DND-41 (cell line): ENCODE measurements at regions not wholly inside any gene's neighbourhood (a gene's known extent, or its start where the extent isn't known, plus 50 kb on each side); places are given as distances from the start of the nearest gene placed in this dataset.

ENCODE experiments used
- ATAC-seq: fragments of 200-7000 bp; cut with Tn5 transposase; 3 replicates; pipeline ENCODE4 v1.9.1; 2021; ENCODE audit warnings: low read depth; ENCODE audit not compliant: insufficient read depth
- DNase-seq: peaks from one replicate; pipeline ENCODE4 v3.0.0-alpha.2; 2020
- H2AFZ ChIP-seq: 2 replicates; pipeline ENCODE4 v1.6.0; 2012; ENCODE audit warnings: low read depth, low read length
- H3K27ac ChIP-seq: 2 replicates; pipeline ENCODE4 v1.5.1; 2012; ENCODE audit warnings: low read length, inconsistent platforms
- H3K27me3 ChIP-seq: fragments of 200-600 bp; sonication (generic); 2 replicates; pipeline ENCODE4 v1.6.0; 2012; ENCODE audit warnings: low read length, mild to moderate bottlenecking, inconsistent platforms; ENCODE audit not compliant: insufficient read depth, poor library complexity
- H3K36me3 ChIP-seq: 2 replicates; pipeline ENCODE4 v1.5.1; 2012; ENCODE audit warnings: low read length, inconsistent platforms; ENCODE audit not compliant: insufficient read depth
- H3K4me1 ChIP-seq: 2 replicates; pipeline ENCODE4 v1.5.1; 2012; ENCODE audit warnings: mild to moderate bottlenecking, low read length; ENCODE audit not compliant: insufficient read depth
- H3K4me2 ChIP-seq: 2 replicates; pipeline ENCODE4 v1.6.0; 2012; ENCODE audit warnings: mild to moderate bottlenecking, moderate library complexity, low read length, inconsistent platforms; ENCODE audit not compliant: insufficient read depth
- H3K4me3 ChIP-seq, 2 experiments: fragments of 200-600 bp in 1 of 2; shearing (Covaris generic) in 1 of 2; 2 replicates each; pipeline ENCODE4 v1.5.1; 2012 to 2016; ENCODE audit warnings: inconsistent platforms in 2 of 2, low read length in 2 of 2, mild to moderate bottlenecking in 2 of 2, low read depth in 1 of 2, moderate library complexity in 1 of 2
- H3K79me2 ChIP-seq: 2 replicates; pipeline ENCODE4 v1.6.0; 2012; ENCODE audit warnings: low read length, inconsistent platforms; ENCODE audit not compliant: insufficient read depth
- H3K9ac ChIP-seq: 2 replicates; pipeline ENCODE4 v1.6.0; 2012; ENCODE audit warnings: low read depth, mild to moderate bottlenecking, inconsistent platforms, low read length, moderate library complexity
- H3K9me3 ChIP-seq: 2 replicates; pipeline ENCODE4 v1.5.1; 2012; ENCODE audit warnings: low read length, moderate library complexity, mild to moderate bottlenecking, inconsistent platforms; ENCODE audit not compliant: insufficient read depth, severe bottlenecking
- H4K20me1 ChIP-seq: 2 replicates; pipeline ENCODE4 v1.6.0; 2012; ENCODE audit warnings: low read length; ENCODE audit not compliant: insufficient read depth
- EZH2 ChIP-seq: IDR thresholded peaks from 3 replicates; pipeline ENCODE4 v1.6.1; 2012; ENCODE audit warnings: borderline replicate concordance, low read depth, mild to moderate bottlenecking, moderate library complexity, low read length, inconsistent platforms; ENCODE audit not compliant: severe bottlenecking
- TF ChIP-seq, protein P1 (sequence below): IDR thresholded peaks from 2 replicates; pipeline ENCODE4 v1.5.1; 2012; ENCODE audit warnings: borderline replicate concordance, low read length, moderate library complexity, mild to moderate bottlenecking; ENCODE audit not compliant: poor library complexity, severe bottlenecking; ENCODE audit errors: extremely low read depth

DNA sequence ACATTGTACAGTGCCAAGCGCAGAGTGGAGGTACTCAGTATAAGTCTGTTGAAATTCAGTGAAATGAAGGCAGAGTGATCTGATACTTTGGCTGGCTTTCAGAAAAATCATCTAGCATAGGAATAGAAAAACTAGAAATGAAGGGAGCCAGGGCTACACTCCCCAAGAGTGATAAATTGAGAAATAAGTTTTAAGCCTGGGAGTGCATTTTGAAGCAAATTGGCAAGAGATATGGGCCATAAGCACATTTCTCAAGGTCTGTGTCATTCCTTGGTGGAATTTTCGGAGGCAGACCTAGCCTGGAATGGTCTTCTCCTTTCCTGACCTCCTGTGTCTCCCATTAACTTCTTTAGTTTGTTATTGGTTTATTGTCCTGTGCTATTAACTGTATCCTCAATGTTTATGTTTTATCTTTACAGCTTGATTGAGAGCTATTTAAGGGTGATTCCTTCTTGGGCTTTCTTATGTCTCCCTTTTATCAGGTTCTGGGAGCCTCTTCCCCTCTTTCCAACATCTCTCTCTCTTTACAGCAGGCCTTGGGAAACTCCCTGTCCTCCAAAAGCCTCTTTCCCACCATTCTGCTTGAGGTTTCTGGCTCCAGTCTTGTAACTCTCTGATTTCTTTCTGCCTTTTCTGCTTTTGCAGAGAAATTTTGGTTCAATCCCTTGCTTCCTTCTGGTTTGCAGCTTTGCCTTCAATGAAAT lies 649.5 kb downstream of the SLC4A3 start:
- H3K27ac ChIP-seq = no peak overlapping the region
- H3K36me3 ChIP-seq = no peaks in the 10 kb centered on the region
- H3K4me2 ChIP-seq = no peak overlapping the region
- H3K79me2 ChIP-seq = no peaks in the 10 kb centered on the region
- H3K9me3 ChIP-seq = no peaks in the 10 kb centered on the region
- DNase-seq = no peak
- H3K9ac ChIP-seq = no peak overlapping the region
- H3K4me1 ChIP-seq = no peaks in the 10 kb centered on the region
- H2AFZ ChIP-seq = no peak overlapping the region
- no peak overlapping the region for H3K4me3 ChIP-seq
- no peaks in the 10 kb centered on the region for H4K20me1 ChIP-seq
- H3K27me3 ChIP-seq = no peaks in the 10 kb centered on the region
- TF ChIP-seq, protein P1, sequence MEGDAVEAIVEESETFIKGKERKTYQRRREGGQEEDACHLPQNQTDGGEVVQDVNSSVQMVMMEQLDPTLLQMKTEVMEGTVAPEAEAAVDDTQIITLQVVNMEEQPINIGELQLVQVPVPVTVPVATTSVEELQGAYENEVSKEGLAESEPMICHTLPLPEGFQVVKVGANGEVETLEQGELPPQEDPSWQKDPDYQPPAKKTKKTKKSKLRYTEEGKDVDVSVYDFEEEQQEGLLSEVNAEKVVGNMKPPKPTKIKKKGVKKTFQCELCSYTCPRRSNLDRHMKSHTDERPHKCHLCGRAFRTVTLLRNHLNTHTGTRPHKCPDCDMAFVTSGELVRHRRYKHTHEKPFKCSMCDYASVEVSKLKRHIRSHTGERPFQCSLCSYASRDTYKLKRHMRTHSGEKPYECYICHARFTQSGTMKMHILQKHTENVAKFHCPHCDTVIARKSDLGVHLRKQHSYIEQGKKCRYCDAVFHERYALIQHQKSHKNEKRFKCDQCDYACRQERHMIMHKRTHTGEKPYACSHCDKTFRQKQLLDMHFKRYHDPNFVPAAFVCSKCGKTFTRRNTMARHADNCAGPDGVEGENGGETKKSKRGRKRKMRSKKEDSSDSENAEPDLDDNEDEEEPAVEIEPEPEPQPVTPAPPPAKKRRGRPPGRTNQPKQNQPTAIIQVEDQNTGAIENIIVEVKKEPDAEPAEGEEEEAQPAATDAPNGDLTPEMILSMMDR = no peak
- no peak for TF ChIP-seq EZH2
- no peak for ATAC-seq

DNA sequence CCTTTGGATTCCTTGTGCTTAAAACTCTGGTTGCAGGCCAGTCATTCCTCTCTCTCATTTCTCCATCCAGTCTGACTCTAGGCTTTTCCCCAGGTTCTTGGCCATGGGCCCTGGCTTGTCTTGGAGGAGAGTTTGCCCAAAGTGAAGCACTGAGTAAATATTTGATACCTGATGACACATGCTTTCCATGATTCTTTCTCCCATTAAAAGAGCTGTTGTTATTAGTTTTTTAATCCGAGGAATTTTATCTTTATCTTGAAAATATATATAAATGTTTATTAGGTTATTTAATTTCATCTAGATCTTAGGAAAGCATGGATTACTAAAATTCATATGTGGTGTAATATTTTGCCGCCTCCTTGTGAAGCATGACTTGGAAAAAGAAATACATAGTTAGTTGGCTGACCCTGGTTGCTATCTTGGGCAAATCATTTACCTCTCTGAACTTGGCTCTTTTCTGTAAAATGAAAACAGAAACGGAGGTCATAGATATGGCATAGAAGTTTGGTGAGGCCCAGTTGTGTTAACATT lies 650.1 kb downstream of the SLC4A3 start:
- no peak for DNase-seq
- H3K9me3 ChIP-seq = no peaks in the 10 kb centered on the region
- no peaks in the 10 kb centered on the region for H3K4me1 ChIP-seq
- TF ChIP-seq, protein P1 = no peak
- no peak for TF ChIP-seq EZH2
- H2AFZ ChIP-seq = no peak overlapping the region
- H3K36me3 ChIP-seq = no peaks in the 10 kb centered on the region
- H3K4me2 ChIP-seq = no peak overlapping the region
- H3K27me3 ChIP-seq = no peaks in the 10 kb centered on the region
- H3K27ac ChIP-seq = no peak overlapping the region
- no peak for ATAC-seq
- no peak overlapping the region for H3K9ac ChIP-seq
- H3K4me3 ChIP-seq = no peak overlapping the region
- no peaks in the 10 kb centered on the region for H3K79me2 ChIP-seq
- H4K20me1 ChIP-seq = no peaks in the 10 kb centered on the region

DNA sequence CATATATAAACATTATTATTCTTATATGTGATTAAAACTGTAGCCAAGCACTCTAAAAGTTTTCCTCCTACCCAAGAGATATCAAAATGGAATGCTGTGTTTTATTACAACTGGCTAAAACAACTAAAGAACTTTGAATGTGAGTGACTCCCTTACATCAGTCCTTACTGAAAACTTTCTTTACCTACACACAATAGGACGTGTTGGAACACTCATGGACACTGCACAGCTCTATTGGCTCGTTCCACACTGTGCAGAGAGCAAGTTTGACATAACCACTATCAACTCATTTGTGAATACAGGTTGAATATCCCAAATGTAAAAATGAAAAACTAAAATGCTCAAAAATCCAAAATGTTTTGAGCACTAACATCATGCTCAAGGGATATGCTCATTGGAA lies 650.6 kb downstream of the SLC4A3 start:
- no peaks in the 10 kb centered on the region for H4K20me1 ChIP-seq
- H3K4me1 ChIP-seq = no peaks in the 10 kb centered on the region
- H3K79me2 ChIP-seq = no peaks in the 10 kb centered on the region
- no peak for ATAC-seq
- H3K9ac ChIP-seq = no peak overlapping the region
- H3K27me3 ChIP-seq = no peaks in the 10 kb centered on the region
- H2AFZ ChIP-seq = no peak overlapping the region
- DNase-seq = no peak
- no peak overlapping the region for H3K27ac ChIP-seq
- H3K36me3 ChIP-seq = no peaks in the 10 kb centered on the region
- TF ChIP-seq EZH2 = no peak
- TF ChIP-seq, protein P1 = no peak
- no peak overlapping the region for H3K4me2 ChIP-seq
- H3K4me3 ChIP-seq = no peak overlapping the region
- H3K9me3 ChIP-seq = no peaks in the 10 kb centered on the region
